HEK293T (cell line): ENCODE measurements at regions not wholly inside any gene's neighbourhood (a gene's known extent, or its start where the extent isn't known, plus 50 kb on each side); places are given as distances from the start of the nearest gene placed in this dataset.

Experiments
- CTCF ChIA-PET: fragments of 350-600 bp; formaldehyde crosslinking; extraction: SDS; loops from one replicate; lab custom pipeline; 2021; ENCODE audit warnings: antibody characterized with exemption, inconsistent platforms; lab: Yijun Ruan, JAX
- POLR2A ChIA-PET: fragments of 350-600 bp; formaldehyde crosslinking; extraction: SDS; loops from one replicate; lab custom pipeline; 2020; ENCODE audit warnings: antibody characterized with exemption, inconsistent platforms; lab: Yijun Ruan, JAX
- DNase-seq: peaks from one replicate; pipeline ENCODE4 v3.0.0; 2012; ENCODE audit warnings: mixed read lengths; ENCODE audit errors: extremely low spot score
- ARNT ChIP-seq: fragments of 450-650 bp; IDR thresholded peaks from 2 replicates; pipeline ENCODE4 v1.6.1; 2017; ENCODE audit warnings: mild to moderate bottlenecking
- BHLHE40 ChIP-seq: fragments of 450-650 bp; IDR thresholded peaks from 2 replicates; pipeline ENCODE4 v1.6.1; 2016; ENCODE audit warnings: mild to moderate bottlenecking, moderate library complexity, borderline replicate concordance
- CTBP1 ChIP-seq: fragments of 450-650 bp; IDR thresholded peaks from 2 replicates; pipeline ENCODE4 v1.6.1; 2016; ENCODE audit warnings: borderline replicate concordance
- ELF4 ChIP-seq: fragments of 450-650 bp; IDR thresholded peaks from 2 replicates; pipeline ENCODE4 v1.6.1; 2017; ENCODE audit warnings: antibody characterized with exemption
- FOXA1 ChIP-seq: fragments of 450-650 bp; IDR thresholded peaks from 2 replicates; pipeline ENCODE4 v1.6.1; 2016; ENCODE audit warnings: mild to moderate bottlenecking
- FOXK2 ChIP-seq: fragments of 450-650 bp; IDR thresholded peaks from 2 replicates; pipeline ENCODE4 v1.6.1; 2016; ENCODE audit warnings: mild to moderate bottlenecking
- FOXM1 ChIP-seq: fragments of 450-650 bp; IDR thresholded peaks from 2 replicates; pipeline ENCODE4 v1.6.1; 2017; ENCODE audit warnings: mild to moderate bottlenecking, borderline replicate concordance
- HDGF ChIP-seq: fragments of 450-650 bp; IDR thresholded peaks from 2 replicates; pipeline ENCODE4 v1.6.1; 2017; ENCODE audit warnings: antibody characterized with exemption, borderline replicate concordance
- L3MBTL2 ChIP-seq: fragments of 450-650 bp; conservative IDR thresholded peaks from 2 replicates; pipeline ENCODE4 v1.6.1; 2016; ENCODE audit warnings: mild to moderate bottlenecking
- LEF1 ChIP-seq: fragments of 450-650 bp; IDR thresholded peaks from 2 replicates; pipeline ENCODE4 v1.6.1; 2017; ENCODE audit warnings: mild to moderate bottlenecking, borderline replicate concordance
- NFRKB ChIP-seq: fragments of 450-650 bp; IDR thresholded peaks from 2 replicates; pipeline ENCODE4 v1.6.1; 2016; ENCODE audit warnings: mild to moderate bottlenecking, moderate library complexity
- PKNOX1 ChIP-seq: fragments of 450-650 bp; IDR thresholded peaks from 2 replicates; pipeline ENCODE4 v1.6.1; 2016
- SP1 ChIP-seq: fragments of 450-650 bp; IDR thresholded peaks from 2 replicates; pipeline ENCODE4 v1.6.1; 2017
- SUZ12 ChIP-seq: fragments of 450-650 bp; IDR thresholded peaks from 2 replicates; pipeline ENCODE4 v1.6.1; 2016; ENCODE audit warnings: mild to moderate bottlenecking
- TARDBP ChIP-seq: fragments of 450-650 bp; IDR thresholded peaks from 2 replicates; pipeline ENCODE4 v1.6.1; 2016
- ZNF384 ChIP-seq: fragments of 450-650 bp; IDR thresholded peaks from 2 replicates; pipeline ENCODE4 v1.6.1; 2016

- no peak for DNase-seq
- ChIA-PET CTCF (interaction anchor here (0.6 to 1.2 kb wide), 2 partner anchors 9 to 87 kb away, joined by 3 read pairs; no protein-coding TSS in a partner anchor), POLR2A (no interaction called here)
Measured at GRCh38 chr6:106002005-106002404, 84.1 kb upstream of the PRDM1 start.

GRCh38 chr6:106000935-106001334 is 85.2 kb upstream of the PRDM1 start:
- DNase-seq: no peak
- CTCF ChIA-PET: interaction anchor here (1.2 kb wide), 1 partner anchor 8 kb away, joined by 3 read pairs; no protein-coding TSS in a partner anchor
- TF ChIP-seq SUZ12 (no peak), NFRKB (no peak), FOXM1 (no peak), FOXK2 (no peak), LEF1 (no peak), PKNOX1 (no peak), SP1 (no peak), CTBP1 (no peak), ELF4 (no peak), FOXA1 (no peak), ZNF384 (no peak), HDGF (no peak)
- POLR2A ChIA-PET: no interaction called here

More at GRCh38 chr6:106002005-106002404, 84.1 kb upstream of the PRDM1 start:
- TF ChIP-seq ELF4: no peak
- TF ChIP-seq PKNOX1: no peak
- no peak for TF ChIP-seq FOXK2

GRCh38 chr6:105997482-105997881 is 88.7 kb upstream of the PRDM1 start:
- POLR2A ChIA-PET: no interaction called here
- TF ChIP-seq FOXA1 (no peak), LEF1 (no peak), CTBP1 (no peak), FOXK2 (no peak), SUZ12 (no peak), NFRKB (no peak), ARNT (no peak), HDGF (no peak), TARDBP (no peak)
- no peak for DNase-seq
- CTCF ChIA-PET: no interaction called here

- TF ChIP-seq SP1: no peak
- TF ChIP-seq SUZ12: no peak
- TF ChIP-seq FOXK2: no peak
- no peak for TF ChIP-seq TARDBP
- no peak for TF ChIP-seq ZNF384
- no peak for TF ChIP-seq L3MBTL2
- no peak for TF ChIP-seq NFRKB
- no peak for TF ChIP-seq HDGF
- TF ChIP-seq LEF1: no peak
- no peak for TF ChIP-seq BHLHE40
- no peak for TF ChIP-seq PKNOX1
- CTCF ChIA-PET: interaction anchor here (0.7 kb wide), 1 partner anchor 53 kb away, joined by 3 read pairs; no protein-coding TSS in a partner anchor
- POLR2A ChIA-PET: no interaction called here
Measured at GRCh38 chr6:105995391-105995865, 90.7 kb upstream of the PRDM1 start.

GRCh38 chr6:105994591-105995390 is 91.3 kb upstream of the PRDM1 start:
- peak; percentile 38 for DNase-seq
- CTCF ChIA-PET: interaction anchor here (0.7 kb wide), 1 partner anchor 52 kb away, joined by 3 read pairs; no protein-coding TSS in a partner anchor
- POLR2A ChIA-PET: no interaction called here
- TF ChIP-seq ARNT: 0 out of 2 replicates have a peak, but pooled peaks have one; percentile 12
- no peak for TF ChIP-seq TARDBP
- no peak for TF ChIP-seq CTBP1
- TF ChIP-seq L3MBTL2: peak; percentile 94

More at GRCh38 chr6:105995391-105995865, 90.7 kb upstream of the PRDM1 start:
- DNase-seq: no peak

- CTCF ChIA-PET: no interaction called here
- POLR2A ChIA-PET: interaction anchor here (1.4 kb wide), 1 partner anchor 86 kb away, joined by 3 read pairs; no protein-coding TSS in a partner anchor
- TF ChIP-seq TARDBP (no peak), ZNF384 (no peak), ARNT (no peak), FOXM1 (no peak), L3MBTL2 (no peak), CTBP1 (no peak), LEF1 (no peak), FOXA1 (no peak), BHLHE40 (no peak), FOXK2 (no peak), SP1 (no peak), NFRKB (no peak)
- DNase-seq: peak; percentile 23
Measured at GRCh38 chr6:105994118-105994590, 92.0 kb upstream of the PRDM1 start.
